Endothelial cell of umbilical vein (primary cell): ENCODE measurements at regions not wholly inside any gene's neighbourhood (a gene's known extent, or its start where the extent isn't known, plus 50 kb on each side); places are given as distances from the start of the nearest gene placed in this dataset.

Experiments used
- CTCF ChIP-seq, 2 donors: IDR thresholded peaks; 1 replicate in 1 of 2; 2 replicates in 1 of 2; pipeline ENCODE4 v1.5.1; 2011; ENCODE audit warnings: low read length in 2 of 2, mild to moderate bottlenecking in 2 of 2, moderate library complexity in 2 of 2, control low read depth in 1 of 2, inconsistent platforms in 1 of 2, low read depth in 1 of 2; ENCODE audit not compliant: insufficient read depth in 1 of 2; ENCODE audit errors: extremely low read depth in 1 of 2
- EZH2 ChIP-seq: IDR thresholded peaks from 2 replicates; pipeline ENCODE4 v1.6.1; 2012; ENCODE audit warnings: borderline replicate concordance, low read depth, mild to moderate bottlenecking, moderate library complexity, low read length, inconsistent platforms; ENCODE audit not compliant: severe bottlenecking
- GATA2 ChIP-seq: IDR thresholded peaks from 2 replicates; pipeline ENCODE4 v1.7.0; 2011; ENCODE audit warnings: low read depth, mild to moderate bottlenecking, moderate library complexity, mixed read lengths, low read length; ENCODE audit not compliant: insufficient read length, insufficient read depth

GRCh38 chr1:222157612-222158011 is 390.3 kb downstream of the HHIPL2 start:
- TF ChIP-seq CTCF (IDR thresholded peaks at IDR 0.05; ENCODE audit: extremely low read depth in 1 of 2, insufficient read depth in 1 of 2, low read depth in 1 of 2, low read length in 2 of 2), result no peak
- TF ChIP-seq GATA2, result no peak
- no peak for TF ChIP-seq EZH2
